ENCODE measurements at regions not wholly inside any gene's neighbourhood (a gene's known extent, or its start where the extent isn't known, plus 50 kb on each side); places are given as distances from the start of the nearest gene placed in this dataset.

DNA sequence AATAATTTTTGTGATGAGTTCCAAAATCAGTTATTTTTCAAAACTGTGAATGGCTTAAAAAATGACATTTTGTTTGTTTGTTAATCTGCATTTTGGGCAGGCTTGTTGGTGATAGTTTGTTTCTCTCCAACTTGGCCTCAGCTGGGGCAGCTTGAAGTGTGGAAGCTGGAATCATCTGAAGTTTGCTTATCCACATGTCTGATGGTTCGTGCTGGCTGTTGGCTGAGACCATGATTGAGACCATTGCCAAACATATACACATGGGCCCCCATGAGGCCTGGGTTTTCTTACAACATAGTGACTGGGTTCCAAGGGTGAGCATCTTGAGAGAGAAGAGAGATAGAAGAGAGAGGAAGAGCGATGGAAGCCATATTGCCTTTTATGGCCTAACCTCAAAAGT, 201.2 kb downstream of the NDFIP2 start:
- TF ChIP-seq POLR2A (IDR thresholded peaks at IDR 0.05) = no peak
- intact Hi-C loops (cut with DNase I) = loop anchor here in 5 of 10 donors (5.0 to 10.0 kb wide), 4 partner anchors 343 to 1343 kb away; no protein-coding TSS in a partner anchor
- ATAC-seq (no peak), DNase-seq (peak in 1 of 5 donors; percentile 30)
- Histone ChIP-seq H3K4me1 (peaks cover 0 to 14% (median 0%) of the 10 kb centered on the region in 12 donors), H3K9me3 (peaks cover 0 to 15% (median 3%) of the 10 kb centered on the region in 12 donors), H3K36me3 (no peaks in the 10 kb centered on the region), H3K4me3 (no peak overlapping the region), H3K27me3 (no peaks in the 10 kb centered on the region), H3K27ac (peak overlapping the region in 2 of 12 donors; percentile 0 to 15)
- 84 to 94% (median 85%) methylated on average over 2 of the region's 2 CpGs for WGBS, 4 donors

DNA sequence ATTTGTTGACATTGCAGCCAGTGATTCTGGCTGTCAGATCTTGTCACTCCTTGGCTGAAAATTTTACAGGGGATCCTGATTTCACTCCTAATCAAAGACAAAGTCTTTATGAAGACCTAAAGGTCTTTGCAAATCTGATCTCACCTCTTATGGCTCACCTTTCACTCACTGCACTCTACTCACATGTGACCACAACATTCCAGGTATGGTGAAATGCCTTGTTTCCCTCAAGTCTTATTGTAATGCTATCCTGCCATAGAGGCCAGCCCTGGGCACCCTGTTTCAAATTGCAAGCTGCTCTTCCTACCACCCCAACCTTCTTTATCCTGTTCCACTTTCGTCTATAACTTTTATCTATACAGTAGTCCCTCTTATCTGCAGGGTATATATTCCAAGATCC, 200.1 kb downstream of the NDFIP2 start:
- ATAC-seq (no peak), DNase-seq (no peak)
- Histone ChIP-seq H3K4me1 (peaks cover 0 to 8% (median 0%) of the 10 kb centered on the region in 12 donors), H3K9me3 (peaks cover 0 to 15% (median 3%) of the 10 kb centered on the region in 12 donors), H3K36me3 (no peaks in the 10 kb centered on the region), H3K27ac (no peak overlapping the region), H3K4me3 (no peak overlapping the region), H3K27me3 (no peaks in the 10 kb centered on the region)
- intact Hi-C loops (cut with DNase I) = loop anchor here in 5 of 10 donors (5.0 to 10.0 kb wide), 4 partner anchors 344 to 1344 kb away; no protein-coding TSS in a partner anchor
- 75 to 80% (median 77%) methylated on average over 1 of the region's 1 CpG for WGBS, 4 donors
- no peak for TF ChIP-seq POLR2A (IDR thresholded peaks at IDR 0.05)
- TF ChIP-seq, protein P1, sequence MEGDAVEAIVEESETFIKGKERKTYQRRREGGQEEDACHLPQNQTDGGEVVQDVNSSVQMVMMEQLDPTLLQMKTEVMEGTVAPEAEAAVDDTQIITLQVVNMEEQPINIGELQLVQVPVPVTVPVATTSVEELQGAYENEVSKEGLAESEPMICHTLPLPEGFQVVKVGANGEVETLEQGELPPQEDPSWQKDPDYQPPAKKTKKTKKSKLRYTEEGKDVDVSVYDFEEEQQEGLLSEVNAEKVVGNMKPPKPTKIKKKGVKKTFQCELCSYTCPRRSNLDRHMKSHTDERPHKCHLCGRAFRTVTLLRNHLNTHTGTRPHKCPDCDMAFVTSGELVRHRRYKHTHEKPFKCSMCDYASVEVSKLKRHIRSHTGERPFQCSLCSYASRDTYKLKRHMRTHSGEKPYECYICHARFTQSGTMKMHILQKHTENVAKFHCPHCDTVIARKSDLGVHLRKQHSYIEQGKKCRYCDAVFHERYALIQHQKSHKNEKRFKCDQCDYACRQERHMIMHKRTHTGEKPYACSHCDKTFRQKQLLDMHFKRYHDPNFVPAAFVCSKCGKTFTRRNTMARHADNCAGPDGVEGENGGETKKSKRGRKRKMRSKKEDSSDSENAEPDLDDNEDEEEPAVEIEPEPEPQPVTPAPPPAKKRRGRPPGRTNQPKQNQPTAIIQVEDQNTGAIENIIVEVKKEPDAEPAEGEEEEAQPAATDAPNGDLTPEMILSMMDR (IDR thresholded peaks at IDR 0.05) = no peak

DNA sequence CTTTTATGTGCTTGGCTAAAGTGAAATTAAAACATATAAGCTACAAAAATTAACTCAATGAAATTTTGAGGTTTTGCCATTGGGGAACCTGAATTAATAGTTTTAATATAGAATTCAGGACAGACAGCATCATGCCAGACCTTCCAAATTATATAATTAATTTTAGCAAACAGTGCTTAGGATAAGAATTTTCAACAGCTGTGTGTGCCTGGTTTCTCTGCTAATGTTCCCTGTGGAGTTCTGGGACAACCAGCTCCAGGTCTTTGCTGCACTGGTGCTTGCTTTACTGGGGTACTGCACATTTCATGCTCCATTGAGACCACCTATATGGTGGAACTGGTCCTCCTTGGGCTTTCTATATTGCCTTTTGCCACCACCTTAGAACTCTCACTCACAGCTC, 199.5 kb downstream of the NDFIP2 start:
- no peaks in the 10 kb centered on the region for H3K36me3 ChIP-seq
- TF ChIP-seq, protein P1 (IDR thresholded peaks at IDR 0.05) = no peak
- TF ChIP-seq POLR2A (IDR thresholded peaks at IDR 0.05) = no peak

DNA sequence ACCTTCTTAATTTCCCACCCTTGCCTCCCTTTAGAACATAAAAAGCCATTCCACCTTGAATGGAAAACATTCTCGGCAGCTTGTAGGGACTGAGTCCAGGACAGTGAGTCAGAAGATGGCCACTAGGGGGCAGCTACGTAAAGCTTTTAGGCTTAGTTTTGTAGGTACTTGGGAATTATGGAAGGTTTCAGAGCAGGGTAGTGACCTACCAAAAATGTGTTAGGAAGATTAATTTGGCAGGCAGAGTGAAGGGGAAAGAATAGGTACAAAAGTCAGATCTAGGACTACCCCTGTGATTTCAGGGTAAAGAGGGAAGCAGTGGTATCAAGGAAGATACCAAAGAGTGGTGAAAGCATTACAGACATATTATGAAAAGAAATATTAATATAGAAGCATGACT, 198.4 kb downstream of the NDFIP2 start:
- WGBS, 4 donors = 8 to 21% (median 16%) methylated on average over 2 of the region's 2 CpGs
- DNase-seq (peak; percentile 58 to 75 (median 69)), ATAC-seq (peak in 3 of 4 donors; percentile 56 to 80 (median 72))
- intact Hi-C loops (cut with DNase I) = loop anchor here in 6 of 10 donors (5.0 to 10.0 kb wide), 10 partner anchors 47 to 1335 kb away; partner anchors contain the start of gene SPRY2 (in 1 of the 6)
- no peak for TF ChIP-seq POLR2A (IDR thresholded peaks at IDR 0.05)
- TF ChIP-seq, protein P1 (IDR thresholded peaks at IDR 0.05) = peak; percentile 67 to 84 (median 78)
- H3K27me3 ChIP-seq = no peaks in the 10 kb centered on the region
- H3K4me3 ChIP-seq = no peak overlapping the region
- peaks cover 0 to 8% (median 1%) of the 10 kb centered on the region in 12 donors for H3K4me1 ChIP-seq
- no peaks in the 10 kb centered on the region for H3K36me3 ChIP-seq
- no peak overlapping the region for H3K27ac ChIP-seq
- H3K9me3 ChIP-seq = peaks cover 0 to 15% (median 3%) of the 10 kb centered on the region in 12 donors

More for the DNA sequence above, 199.5 kb downstream of the NDFIP2 start:
- ATAC-seq (peak in 1 of 4 donors; percentile 12), DNase-seq (no peak)
- H3K27me3 ChIP-seq = no peaks in the 10 kb centered on the region
- H3K27ac ChIP-seq = no peak overlapping the region
- peaks cover 0 to 8% (median 0%) of the 10 kb centered on the region in 12 donors for H3K4me1 ChIP-seq
- H3K9me3 ChIP-seq = peaks cover 0 to 15% (median 3%) of the 10 kb centered on the region in 12 donors
- intact Hi-C loops (cut with DNase I) = loop anchor here in 5 of 10 donors (5.0 to 10.0 kb wide), 4 partner anchors 344 to 1344 kb away; no protein-coding TSS in a partner anchor
- H3K4me3 ChIP-seq = no peak overlapping the region

All from heart left ventricle (tissue), 16 donors.